Kidney (tissue), 13 donors: ENCODE measurements at regions not wholly inside any gene's neighbourhood (a gene's known extent, or its start where the extent isn't known, plus 50 kb on each side); places are given as distances from the start of the nearest gene placed in this dataset.

Experiments
- DNase-seq, 5 donors: peaks; one replicate each; pipeline ENCODE4 v3.0.0-alpha.2; 2013 to 2020
- FAIRE-seq: peaks from 2 replicates; lab custom pipeline; 2012; peaks lifted over from hg19 to GRCh38; lab: Jason Lieb, UNC
- H3K27ac ChIP-seq, 2 donors: one replicate each; pipeline ENCODE4 v1.7.0; 2013; ENCODE audit warnings: low read depth in 2 of 2, low read length in 2 of 2, inconsistent platforms in 1 of 2
- H3K27me3 ChIP-seq: one replicate; pipeline ENCODE4 v1.7.1; 2013; ENCODE audit warnings: low read length, inconsistent platforms; ENCODE audit not compliant: control insufficient read depth, insufficient read depth
- H3K36me3 ChIP-seq, 3 donors: one replicate each; pipeline versions ENCODE4 v1.7.0 to v1.7.1; 2013; ENCODE audit warnings: low read length in 3 of 3, control low read depth in 1 of 3, inconsistent platforms in 1 of 3; ENCODE audit not compliant: insufficient read depth in 3 of 3, control insufficient read depth in 2 of 3
- H3K4me1 ChIP-seq, 3 donors: one replicate each; pipeline versions ENCODE4 v1.7.0 to v1.7.1; 2013; ENCODE audit warnings: low read length in 3 of 3, inconsistent platforms in 1 of 3, low read depth in 1 of 3; ENCODE audit not compliant: control insufficient read depth in 2 of 3, insufficient read depth in 2 of 3
- H3K4me3 ChIP-seq, 3 donors: one replicate each; pipeline versions ENCODE4 v1.7.0 to v1.8.1; 2013; ENCODE audit warnings: low read length in 3 of 3, control low read depth in 1 of 3, inconsistent platforms in 1 of 3
- H3K9ac ChIP-seq, 3 donors: one replicate each; pipeline versions ENCODE4 v1.7.0 to v1.7.1; 2013; ENCODE audit warnings: low read length in 3 of 3, control low read depth in 1 of 3, inconsistent platforms in 1 of 3
- H3K9me3 ChIP-seq, 3 donors: one replicate each; pipeline versions ENCODE4 v1.7.0 to v1.7.1; 2013; ENCODE audit warnings: low read length in 3 of 3, control low read depth in 1 of 3, inconsistent platforms in 1 of 3; ENCODE audit not compliant: control insufficient read depth in 2 of 3, insufficient read depth in 1 of 3
- intact Hi-C: fragments of 100-400 bp; cut with DNase I; formaldehyde crosslinking; loops from one replicate; pipeline ENCODE4 v1.11.1; 2022
- TF ChIP-seq, protein P1 (sequence below): IDR thresholded peaks from 3 replicates; pipeline ENCODE4 v1.5.1; 2012; ENCODE audit warnings: mild to moderate bottlenecking, moderate library complexity, borderline replicate concordance; ENCODE audit not compliant: insufficient read depth; ENCODE audit errors: extremely low read depth
- donor health status: control.
- donor health status: control.
- donor health status: control.
- donor health status: control.
- donor health status: control.
- donor health status: DM: yes; HTN: yes; CAD: no.
- donor health status: Normal renal cell carcinoma (clear cell type).

DNA sequence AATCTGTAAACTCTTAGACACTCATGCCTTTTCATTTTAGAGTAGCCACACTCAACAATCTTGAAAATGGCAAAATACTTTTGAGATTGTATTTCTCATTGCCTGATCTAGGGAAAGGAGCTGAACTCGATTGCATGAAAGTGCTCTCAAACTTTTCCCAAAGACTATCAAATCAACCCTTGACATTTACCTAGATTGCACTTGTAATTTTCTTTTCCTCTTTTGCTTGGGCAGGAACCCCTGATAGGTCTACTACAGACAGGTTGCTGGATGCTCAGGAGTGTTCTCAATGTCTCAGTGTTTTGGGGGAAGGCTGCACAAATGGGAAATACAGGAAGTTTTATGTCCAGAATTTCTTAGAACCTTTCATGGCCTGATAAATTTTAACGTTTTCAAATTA lies 468.0 kb upstream of the GJE1 start:
- Histone ChIP-seq H3K9ac (no peak overlapping the region), H3K4me1 (no peaks in the 10 kb centered on the region), H3K27ac (no peak overlapping the region), H3K4me3 (no peak overlapping the region), H3K36me3 (no peaks in the 10 kb centered on the region), H3K27me3 (no peaks in the 10 kb centered on the region), H3K9me3 (no peaks in the 10 kb centered on the region)
- TF ChIP-seq, protein P1, sequence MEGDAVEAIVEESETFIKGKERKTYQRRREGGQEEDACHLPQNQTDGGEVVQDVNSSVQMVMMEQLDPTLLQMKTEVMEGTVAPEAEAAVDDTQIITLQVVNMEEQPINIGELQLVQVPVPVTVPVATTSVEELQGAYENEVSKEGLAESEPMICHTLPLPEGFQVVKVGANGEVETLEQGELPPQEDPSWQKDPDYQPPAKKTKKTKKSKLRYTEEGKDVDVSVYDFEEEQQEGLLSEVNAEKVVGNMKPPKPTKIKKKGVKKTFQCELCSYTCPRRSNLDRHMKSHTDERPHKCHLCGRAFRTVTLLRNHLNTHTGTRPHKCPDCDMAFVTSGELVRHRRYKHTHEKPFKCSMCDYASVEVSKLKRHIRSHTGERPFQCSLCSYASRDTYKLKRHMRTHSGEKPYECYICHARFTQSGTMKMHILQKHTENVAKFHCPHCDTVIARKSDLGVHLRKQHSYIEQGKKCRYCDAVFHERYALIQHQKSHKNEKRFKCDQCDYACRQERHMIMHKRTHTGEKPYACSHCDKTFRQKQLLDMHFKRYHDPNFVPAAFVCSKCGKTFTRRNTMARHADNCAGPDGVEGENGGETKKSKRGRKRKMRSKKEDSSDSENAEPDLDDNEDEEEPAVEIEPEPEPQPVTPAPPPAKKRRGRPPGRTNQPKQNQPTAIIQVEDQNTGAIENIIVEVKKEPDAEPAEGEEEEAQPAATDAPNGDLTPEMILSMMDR, result no peak
- intact Hi-C loops, result no loop called here
- DNase-seq (no peak), FAIRE-seq (no peak)

- H3K9me3 ChIP-seq, result peaks cover 0 to 3% (median 0%) of the 10 kb centered on the region in 3 donors
- TF ChIP-seq, protein P1, result no peak
- DNase-seq (no peak), FAIRE-seq (no peak)
- H3K36me3 ChIP-seq, result no peaks in the 10 kb centered on the region
- H3K27me3 ChIP-seq, result no peaks in the 10 kb centered on the region
- intact Hi-C loops, result no loop called here
- H3K27ac ChIP-seq, result no peak overlapping the region
- H3K4me1 ChIP-seq, result no peaks in the 10 kb centered on the region
- H3K4me3 ChIP-seq, result no peak overlapping the region
- H3K9ac ChIP-seq, result no peak overlapping the region
Observed at GRCh38 chr6:141659582-141659981, 473.1 kb upstream of the GJE1 start.

- no peak for FAIRE-seq
Observed at GRCh38 chr6:141658696-141659095, 474.0 kb upstream of the GJE1 start.

DNA sequence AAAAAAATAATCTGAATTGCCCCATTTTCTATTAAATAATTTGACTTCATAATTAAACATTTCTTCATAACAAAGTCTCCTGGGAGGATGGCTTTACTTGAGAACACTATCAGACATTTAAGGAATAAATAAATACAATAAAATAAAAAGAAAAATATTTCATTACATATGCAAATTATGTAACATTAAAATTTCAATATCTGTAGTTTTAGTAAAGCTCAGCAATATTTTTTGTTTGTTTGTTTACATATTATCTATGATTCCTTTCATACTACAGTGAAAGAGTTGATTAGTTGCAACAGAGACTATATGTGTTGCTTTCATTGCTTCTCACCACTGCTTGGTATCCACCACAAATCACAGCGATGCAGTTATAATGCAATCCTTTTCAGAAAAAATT lies 474.9 kb upstream of the GJE1 start:
- Histone ChIP-seq H3K27ac (no peak overlapping the region), H3K27me3 (no peaks in the 10 kb centered on the region), H3K4me1 (no peaks in the 10 kb centered on the region), H3K9ac (no peak overlapping the region), H3K9me3 (peaks cover 0 to 3% (median 0%) of the 10 kb centered on the region in 3 donors), H3K4me3 (no peak overlapping the region), H3K36me3 (no peaks in the 10 kb centered on the region)
- TF ChIP-seq, protein P1, result no peak
- intact Hi-C loops, result no loop called here
- no peak for DNase-seq
- no peak for FAIRE-seq

More at GRCh38 chr6:141658696-141659095, 474.0 kb upstream of the GJE1 start:
- H3K9ac ChIP-seq, result no peak overlapping the region
- H3K27me3 ChIP-seq, result no peaks in the 10 kb centered on the region
- no peaks in the 10 kb centered on the region for H3K36me3 ChIP-seq
- H3K27ac ChIP-seq, result no peak overlapping the region
- TF ChIP-seq, protein P1, result no peak
- DNase-seq, result no peak
- H3K9me3 ChIP-seq, result peaks cover 0 to 3% (median 0%) of the 10 kb centered on the region in 3 donors
- H3K4me3 ChIP-seq, result no peak overlapping the region
- H3K4me1 ChIP-seq, result no peaks in the 10 kb centered on the region
- intact Hi-C loops, result no loop called here
